Trophoblast cell (in vitro differentiated cells and primary cell): ENCODE measurements at regions not wholly inside any gene's neighbourhood (a gene's known extent, or its start where the extent isn't known, plus 50 kb on each side); places are given as distances from the start of the nearest gene placed in this dataset.

Source experiments
- DNase-seq, 2 donors: peaks; one replicate each; pipeline ENCODE4 v3.0.0-alpha.2; 2016
- H2AFZ ChIP-seq: 2 replicates; pipeline ENCODE4 v1.6.1; 2013; ENCODE audit warnings: low read length, moderate library complexity, mild to moderate bottlenecking; ENCODE audit not compliant: insufficient read depth, poor library complexity
- H2AK5ac ChIP-seq: 2 replicates; pipeline ENCODE4 v1.6.1; 2013; ENCODE audit warnings: mild to moderate bottlenecking, low read length
- H2BK120ac ChIP-seq: 2 replicates; pipeline ENCODE4 v1.6.1; 2013; ENCODE audit warnings: low read length, mild to moderate bottlenecking, moderate library complexity; ENCODE audit not compliant: insufficient read depth, poor library complexity
- H2BK12ac ChIP-seq: 2 replicates; pipeline ENCODE4 v1.6.1; 2013; ENCODE audit warnings: mild to moderate bottlenecking, low read length, moderate library complexity
- H2BK5ac ChIP-seq: 2 replicates; pipeline ENCODE4 v1.6.1; 2013; ENCODE audit warnings: low read length, low read depth, moderate library complexity, mild to moderate bottlenecking; ENCODE audit not compliant: poor library complexity
- H3K14ac ChIP-seq: 2 replicates; pipeline ENCODE4 v1.6.1; 2013; ENCODE audit warnings: mild to moderate bottlenecking, low read length
- H3K18ac ChIP-seq: 2 replicates; pipeline ENCODE4 v1.6.1; 2013; ENCODE audit warnings: mild to moderate bottlenecking, low read length
- H3K23ac ChIP-seq: 2 replicates; pipeline ENCODE4 v1.6.1; 2013; ENCODE audit warnings: low read length
- H3K27ac ChIP-seq: 2 replicates; pipeline ENCODE4 v1.5.1; 2013; ENCODE audit warnings: low read depth, mild to moderate bottlenecking, inconsistent platforms, low read length, moderate library complexity
- H3K27me3 ChIP-seq: 2 replicates; pipeline ENCODE4 v1.6.1; 2013; ENCODE audit warnings: inconsistent platforms, mild to moderate bottlenecking, low read length, moderate library complexity; ENCODE audit not compliant: insufficient read depth
- H3K36me3 ChIP-seq, 2 experiments: 1 replicate in 1 of 2; 2 replicates in 1 of 2; pipeline ENCODE4 v1.6.1; 2013; ENCODE audit warnings: low read length in 2 of 2, mild to moderate bottlenecking in 2 of 2, moderate library complexity in 1 of 2; ENCODE audit not compliant: insufficient read depth in 2 of 2, control insufficient read depth in 1 of 2
- H3K4ac ChIP-seq: 2 replicates; pipeline ENCODE4 v1.6.1; 2013; ENCODE audit warnings: low read depth, mild to moderate bottlenecking, low read length, moderate library complexity
- H3K4me1 ChIP-seq, 2 experiments: 1 replicate in 1 of 2; 2 replicates in 1 of 2; pipeline ENCODE4 v1.6.1; 2013; ENCODE audit warnings: low read length in 2 of 2, mild to moderate bottlenecking in 2 of 2, moderate library complexity in 1 of 2; ENCODE audit not compliant: insufficient read depth in 2 of 2, control insufficient read depth in 1 of 2
- H3K4me2 ChIP-seq: 2 replicates; pipeline ENCODE4 v1.6.1; 2013; ENCODE audit warnings: inconsistent platforms, mild to moderate bottlenecking, low read length, moderate library complexity
- H3K4me3 ChIP-seq: 2 replicates; pipeline ENCODE4 v1.5.1; 2013; ENCODE audit warnings: mild to moderate bottlenecking, low read depth, low read length, inconsistent platforms
- H3K79me1 ChIP-seq: one replicate; pipeline ENCODE4 v1.6.1; 2013; ENCODE audit warnings: low read length
- H3K79me2 ChIP-seq: 2 replicates; pipeline ENCODE4 v1.6.1; 2013; ENCODE audit warnings: low read length, mild to moderate bottlenecking; ENCODE audit not compliant: control insufficient read depth, insufficient read depth, poor library complexity
- H3K9ac ChIP-seq: 2 replicates; pipeline ENCODE4 v1.6.1; 2013; ENCODE audit warnings: mild to moderate bottlenecking, low read length
- H3K9me3 ChIP-seq: 2 replicates; pipeline ENCODE4 v1.6.1; 2013; ENCODE audit warnings: low read depth, mild to moderate bottlenecking, control low read depth, inconsistent platforms, low read length; ENCODE audit not compliant: insufficient read depth
- H4K12ac ChIP-seq: 2 replicates; pipeline ENCODE4 v1.6.1; 2013; ENCODE audit warnings: low read depth, mild to moderate bottlenecking, low read length, moderate library complexity
- H4K8ac ChIP-seq: 2 replicates; pipeline ENCODE4 v1.6.1; 2013; ENCODE audit warnings: low read depth, mild to moderate bottlenecking, low read length, moderate library complexity
- H4K91ac ChIP-seq: one replicate; pipeline ENCODE4 v1.6.1; 2013; ENCODE audit warnings: low read depth, mild to moderate bottlenecking, low read length, moderate library complexity
- WGBS: extraction: QIAGEN DNeasy Blood & Tissue Kit; methylation state at CpG from one replicate; pipeline ENCODE4 v1.1.7; 2013; ENCODE audit warnings: missing lambda C conversion rate; ENCODE audit not compliant: insufficient read length, insufficient coverage; ENCODE audit errors: extremely low coverage; 5-methylcytosine and 5-hydroxymethylcytosine counted together

DNA sequence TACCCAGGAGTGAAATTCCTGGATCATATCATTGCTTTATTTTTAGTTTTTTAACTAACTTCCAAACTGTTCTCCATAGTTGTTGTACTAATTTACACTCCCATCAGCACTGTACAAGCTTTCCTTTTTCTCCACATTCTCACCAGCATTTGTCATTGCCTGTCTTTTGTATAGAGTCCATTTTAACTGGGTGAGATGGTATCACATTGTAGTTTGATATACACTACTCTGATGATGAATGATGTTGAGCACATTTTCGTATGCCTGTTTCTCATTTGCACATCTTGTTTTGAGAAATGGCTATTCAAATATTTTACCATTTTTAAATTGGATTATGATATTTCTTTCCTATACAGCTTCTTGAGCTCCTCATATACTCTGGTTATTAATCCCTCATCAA, 1586.6 kb downstream of the SI start:
- H3K4me2 ChIP-seq, result no peak overlapping the region
- H3K9me3 ChIP-seq, result no peaks in the 10 kb centered on the region
- no peaks in the 10 kb centered on the region for H3K4me1 ChIP-seq
- no peaks in the 10 kb centered on the region for H3K79me1 ChIP-seq
- H4K91ac ChIP-seq, result no peak overlapping the region
- H2BK5ac ChIP-seq, result no peak overlapping the region
- no peak overlapping the region for H3K4ac ChIP-seq
- no CpG with 5 or more reads among the region's 1 CpG for WGBS
- H3K36me3 ChIP-seq, result no peaks in the 10 kb centered on the region
- H3K9ac ChIP-seq, result no peak overlapping the region
- no peak overlapping the region for H2AK5ac ChIP-seq
- H2BK120ac ChIP-seq, result no peak overlapping the region
- no peak overlapping the region for H3K27ac ChIP-seq
- no peak overlapping the region for H3K14ac ChIP-seq
- H4K12ac ChIP-seq, result no peak overlapping the region
- H2AFZ ChIP-seq, result no peak overlapping the region
- H3K18ac ChIP-seq, result no peak overlapping the region
- H3K79me2 ChIP-seq, result no peaks in the 10 kb centered on the region
- no peak overlapping the region for H3K23ac ChIP-seq
- no peak overlapping the region for H4K8ac ChIP-seq
- no peak for DNase-seq
- no peaks in the 10 kb centered on the region for H3K27me3 ChIP-seq
- H3K4me3 ChIP-seq, result no peak overlapping the region
- no peak overlapping the region for H2BK12ac ChIP-seq

- Histone ChIP-seq H4K12ac (no peak overlapping the region), H2BK120ac (no peak overlapping the region), H3K4ac (no peak overlapping the region), H3K4me3 (no peak overlapping the region), H2BK5ac (no peak overlapping the region), H3K79me1 (no peaks in the 10 kb centered on the region), H2BK12ac (no peak overlapping the region), H3K14ac (no peak overlapping the region), H3K23ac (no peak overlapping the region), H3K9ac (no peak overlapping the region), H3K27me3 (no peaks in the 10 kb centered on the region), H3K9me3 (no peaks in the 10 kb centered on the region), H3K27ac (no peak overlapping the region), H2AK5ac (no peak overlapping the region), H2AFZ (no peak overlapping the region), H3K79me2 (no peaks in the 10 kb centered on the region), H3K4me1 (no peaks in the 10 kb centered on the region), H4K91ac (no peak overlapping the region), H3K18ac (no peak overlapping the region), H4K8ac (no peak overlapping the region), H3K4me2 (no peak overlapping the region), H3K36me3 (no peaks in the 10 kb centered on the region)
- DNase-seq, result peak; percentile 27 to 57
- whole genome bisulfite sequencing, result no CpG with 5 or more reads among the region's 1 CpG
Observed at GRCh38 chr3:163490119-163490518, 1588.2 kb downstream of the SI start.

- Histone ChIP-seq H4K91ac (no peak overlapping the region), H3K36me3 (no peaks in the 10 kb centered on the region), H3K14ac (no peak overlapping the region), H3K4me1 (no peaks in the 10 kb centered on the region), H3K27me3 (no peaks in the 10 kb centered on the region), H2AFZ (no peak overlapping the region), H3K9ac (no peak overlapping the region), H3K23ac (no peak overlapping the region), H2BK12ac (no peak overlapping the region), H3K27ac (no peak overlapping the region), H3K79me1 (no peaks in the 10 kb centered on the region), H3K4ac (no peak overlapping the region), H3K4me3 (no peak overlapping the region), H4K12ac (no peak overlapping the region), H2BK5ac (no peak overlapping the region), H3K18ac (no peak overlapping the region), H3K9me3 (no peaks in the 10 kb centered on the region), H3K4me2 (no peak overlapping the region), H3K79me2 (no peaks in the 10 kb centered on the region), H2AK5ac (no peak overlapping the region), H2BK120ac (no peak overlapping the region), H4K8ac (no peak overlapping the region)
- no peak for DNase-seq
Observed at GRCh38 chr3:163482695-163483094, 1595.6 kb downstream of the SI start.

GRCh38 chr3:163481738-163482137, 1596.6 kb downstream of the SI start:
- no peak overlapping the region for H3K18ac ChIP-seq
- no peak overlapping the region for H2AFZ ChIP-seq
- no peak overlapping the region for H3K27ac ChIP-seq
- no peaks in the 10 kb centered on the region for H3K9me3 ChIP-seq
- no peaks in the 10 kb centered on the region for H3K79me2 ChIP-seq
- no peak overlapping the region for H3K4me3 ChIP-seq
- H2BK5ac ChIP-seq, result no peak overlapping the region
- H3K4me1 ChIP-seq, result no peaks in the 10 kb centered on the region
- no peak overlapping the region for H2BK12ac ChIP-seq
- no peaks in the 10 kb centered on the region for H3K27me3 ChIP-seq
- no peak overlapping the region for H4K8ac ChIP-seq
- no peak for DNase-seq
- H3K23ac ChIP-seq, result no peak overlapping the region
- H3K4ac ChIP-seq, result no peak overlapping the region
- no peak overlapping the region for H3K4me2 ChIP-seq
- H3K79me1 ChIP-seq, result no peaks in the 10 kb centered on the region
- H3K14ac ChIP-seq, result no peak overlapping the region
- H4K91ac ChIP-seq, result no peak overlapping the region
- H3K36me3 ChIP-seq, result no peaks in the 10 kb centered on the region
- H2AK5ac ChIP-seq, result no peak overlapping the region
- no CpG with 5 or more reads among the region's 1 CpG for WGBS
- H3K9ac ChIP-seq, result no peak overlapping the region
- H4K12ac ChIP-seq, result no peak overlapping the region
- no peak overlapping the region for H2BK120ac ChIP-seq
